Lower leg skin (tissue), 4 donors: ENCODE measurements at regions not wholly inside any gene's neighbourhood (a gene's known extent, or its start where the extent isn't known, plus 50 kb on each side); places are given as distances from the start of the nearest gene placed in this dataset.

Source experiments
- DNase-seq, 2 donors: peaks; one replicate each; pipeline ENCODE4 v3.0.0-alpha.2; 2019; ENCODE audit warnings: low spot score in 2 of 2
- H3K4me3 ChIP-seq: fragments of 200-600 bp; sonication (generic); 2 replicates; pipeline ENCODE4 v1.5.1; 2017; ENCODE audit warnings: mild to moderate bottlenecking, low read depth; ENCODE audit not compliant: poor library complexity, severe bottlenecking
- POLR2A ChIP-seq, 2 donors: fragments of 450-650 bp; IDR thresholded peaks; one replicate each; pipeline ENCODE4 v1.6.1; 2016 to 2017; ENCODE audit warnings: antibody characterized with exemption in 2 of 2, mild to moderate bottlenecking in 1 of 2, moderate library complexity in 1 of 2
- WGBS, 2 donors: methylation state at CpG; one replicate each; pipeline ENCODE4 v1.1.5; 2018; 5-methylcytosine and 5-hydroxymethylcytosine counted together
- intact Hi-C: fragments of 100-400 bp; cut with DNase I; formaldehyde crosslinking; loops from one replicate; pipeline ENCODE4 v1.15.0; 2023; ENCODE audit warnings: low total_unique reads
- TF ChIP-seq, protein P1 (sequence below), 3 donors: fragments of 450-650 bp; IDR thresholded peaks; one replicate each; pipeline ENCODE4 v1.5.1; 2016; ENCODE audit warnings: antibody characterized with exemption in 3 of 3, mild to moderate bottlenecking in 3 of 3, moderate library complexity in 2 of 3

DNA sequence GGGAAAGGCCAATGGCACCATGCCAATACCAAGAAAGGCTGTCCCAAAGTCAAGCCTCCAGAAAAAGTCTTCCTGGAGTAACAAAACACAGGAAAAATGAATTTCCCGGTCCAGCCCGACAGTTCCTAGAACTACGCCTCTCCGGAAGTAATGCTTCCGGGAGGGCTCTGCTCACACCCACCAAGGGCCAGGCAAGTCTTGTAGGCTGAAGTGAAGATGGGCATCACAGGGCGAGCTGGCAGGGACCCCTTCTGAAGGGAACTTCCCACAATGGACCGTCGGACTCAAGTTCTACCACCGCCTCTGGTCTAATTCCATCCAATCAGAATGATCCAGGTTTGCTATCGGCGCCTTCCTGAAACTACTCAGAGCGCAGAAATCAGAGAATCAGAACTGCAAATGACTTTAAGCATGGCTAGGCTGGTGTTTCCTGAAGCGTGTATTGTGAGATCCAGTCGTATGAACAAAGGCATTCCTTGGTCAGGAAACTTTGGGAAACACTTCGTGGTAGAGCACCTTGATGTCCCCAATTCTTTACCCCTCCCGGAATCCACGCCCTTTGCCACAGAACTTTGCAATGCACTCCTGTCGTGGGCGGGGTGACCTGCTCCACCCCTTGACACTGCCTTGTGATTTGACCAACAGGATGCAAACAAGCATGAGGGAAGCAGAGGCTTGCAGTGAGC lies 127.8 kb downstream of the BCOR start:
- DNase-seq, result no peak
- TF ChIP-seq, protein P1, sequence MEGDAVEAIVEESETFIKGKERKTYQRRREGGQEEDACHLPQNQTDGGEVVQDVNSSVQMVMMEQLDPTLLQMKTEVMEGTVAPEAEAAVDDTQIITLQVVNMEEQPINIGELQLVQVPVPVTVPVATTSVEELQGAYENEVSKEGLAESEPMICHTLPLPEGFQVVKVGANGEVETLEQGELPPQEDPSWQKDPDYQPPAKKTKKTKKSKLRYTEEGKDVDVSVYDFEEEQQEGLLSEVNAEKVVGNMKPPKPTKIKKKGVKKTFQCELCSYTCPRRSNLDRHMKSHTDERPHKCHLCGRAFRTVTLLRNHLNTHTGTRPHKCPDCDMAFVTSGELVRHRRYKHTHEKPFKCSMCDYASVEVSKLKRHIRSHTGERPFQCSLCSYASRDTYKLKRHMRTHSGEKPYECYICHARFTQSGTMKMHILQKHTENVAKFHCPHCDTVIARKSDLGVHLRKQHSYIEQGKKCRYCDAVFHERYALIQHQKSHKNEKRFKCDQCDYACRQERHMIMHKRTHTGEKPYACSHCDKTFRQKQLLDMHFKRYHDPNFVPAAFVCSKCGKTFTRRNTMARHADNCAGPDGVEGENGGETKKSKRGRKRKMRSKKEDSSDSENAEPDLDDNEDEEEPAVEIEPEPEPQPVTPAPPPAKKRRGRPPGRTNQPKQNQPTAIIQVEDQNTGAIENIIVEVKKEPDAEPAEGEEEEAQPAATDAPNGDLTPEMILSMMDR (IDR thresholded peaks at IDR 0.05), result no peak
- no peak for TF ChIP-seq POLR2A (IDR thresholded peaks at IDR 0.05)
- intact Hi-C loops, result no loop called here
- WGBS, 2 donors, result 79 to 88% methylated on average over 17 to 19 of the region's 19 CpGs
- no peak overlapping the region for H3K4me3 ChIP-seq

- DNase-seq, result no peak
- no peak for TF ChIP-seq POLR2A (IDR thresholded peaks at IDR 0.05)
- TF ChIP-seq, protein P1 (IDR thresholded peaks at IDR 0.05), result no peak
- WGBS, 2 donors, result 83 to 91% methylated on average over 2 of the region's 2 CpGs
- intact Hi-C loops, result no loop called here
- no peak overlapping the region for H3K4me3 ChIP-seq
These were observed 126.0 kb downstream of the BCOR start for GRCh38 chrX:39971760-39972159.

- TF ChIP-seq, protein P1 (IDR thresholded peaks at IDR 0.05), result no peak
- no peak for TF ChIP-seq POLR2A (IDR thresholded peaks at IDR 0.05)
- no peak for DNase-seq
- H3K4me3 ChIP-seq, result no peak overlapping the region
- WGBS, 2 donors, result 87 to 88% methylated on average over 7 of the region's 7 CpGs
- intact Hi-C loops, result no loop called here
These were observed 125.4 kb downstream of the BCOR start for GRCh38 chrX:39972340-39972739.

- no peak overlapping the region for H3K4me3 ChIP-seq
- intact Hi-C loops, result no loop called here
- DNase-seq, result no peak
- 83 to 98% methylated on average over 5 to 8 of the region's 8 CpGs for whole genome bisulfite sequencing, 2 donors
- no peak for TF ChIP-seq POLR2A (IDR thresholded peaks at IDR 0.05)
- TF ChIP-seq, protein P1 (IDR thresholded peaks at IDR 0.05), result no peak
These were observed 123.9 kb downstream of the BCOR start for GRCh38 chrX:39973810-39974209.

DNA sequence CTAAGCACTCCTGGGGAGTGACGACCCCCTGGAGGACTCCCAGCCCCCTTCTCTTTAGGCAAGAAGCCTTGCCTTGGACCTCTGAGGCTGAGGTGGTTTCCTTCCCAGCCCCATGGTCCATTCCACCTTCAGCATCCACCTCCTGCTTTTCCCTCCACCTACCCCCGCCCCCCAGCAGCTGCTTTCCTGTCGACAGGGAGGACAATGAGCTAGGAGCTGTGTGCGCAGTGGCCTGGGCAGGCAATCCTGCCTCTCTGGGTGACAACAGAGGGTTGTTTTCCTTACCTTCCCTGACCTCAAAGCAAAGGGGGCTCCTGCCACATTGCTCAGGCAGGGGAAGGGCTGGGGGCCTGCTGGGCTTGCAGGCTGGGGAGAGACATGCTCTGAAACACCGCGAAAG lies 123.5 kb downstream of the BCOR start:
- H3K4me3 ChIP-seq, result no peak overlapping the region
- DNase-seq, result no peak
- WGBS, 2 donors, result 75 to 91% methylated on average over 6 of the region's 6 CpGs
- TF ChIP-seq POLR2A (IDR thresholded peaks at IDR 0.05), result no peak
- TF ChIP-seq, protein P1 (IDR thresholded peaks at IDR 0.05), result no peak
- intact Hi-C loops, result no loop called here
